HEK293 (cell line): ENCODE measurements at regions not wholly inside any gene's neighbourhood (a gene's known extent, or its start where the extent isn't known, plus 50 kb on each side); places are given as distances from the start of the nearest gene placed in this dataset.
A peak's percentile ranks its signal among the peaks of the same experiment; 100 is the strongest.

ENCODE experiments used
- CTCF ChIA-PET: fragments of 350-600 bp; formaldehyde crosslinking; extraction: SDS; loops from one replicate; lab custom pipeline; 2021; ENCODE audit warnings: antibody characterized with exemption; lab: Yijun Ruan, JAX
- POLR2A ChIA-PET: fragments of 300-600 bp; formaldehyde crosslinking; extraction: SDS; loops from one replicate; lab custom pipeline; 2020; ENCODE audit warnings: antibody characterized with exemption, inconsistent platforms; lab: Yijun Ruan, JAX
- H3K27ac ChIP-seq: fragments of 200-500 bp; sonication (Bioruptor generic); 2 replicates; pipeline ENCODE4 v1.5.1; 2014; ENCODE audit warnings: low read depth, low read length, control low read depth, inconsistent platforms; ENCODE audit errors: extremely low read depth
- H3K36me3 ChIP-seq, 2 experiments: fragments of 200-500 bp in 1 of 2; sonication (Bioruptor generic) in 1 of 2; 1 replicate in 1 of 2; 2 replicates in 1 of 2; pipeline ENCODE4 v1.5.1; 2014 to 2017; ENCODE audit warnings: inconsistent platforms in 2 of 2, low read length in 2 of 2; ENCODE audit not compliant: control insufficient read depth in 2 of 2, insufficient read depth in 1 of 2
- H3K4me1 ChIP-seq: fragments of 200-500 bp; sonication (Bioruptor generic); 2 replicates; pipeline ENCODE4 v1.5.1; 2014; ENCODE audit warnings: mild to moderate bottlenecking, low read length, inconsistent platforms; ENCODE audit not compliant: control insufficient read depth, insufficient read depth
- H3K4me3 ChIP-seq: 2 replicates; pipeline ENCODE4 v1.5.1; 2011; ENCODE audit warnings: low read depth, mild to moderate bottlenecking, control low read depth, low read length, moderate library complexity
- H3K9me3 ChIP-seq: fragments of 200-500 bp; sonication (Bioruptor generic); 2 replicates; pipeline ENCODE4 v1.5.1; 2014; ENCODE audit warnings: low read depth, low read length, inconsistent platforms; ENCODE audit not compliant: control insufficient read depth, insufficient read depth
- GLIS2 ChIP-seq: fragments of 450-650 bp; formaldehyde crosslinking; IDR thresholded peaks from 2 replicates; pipeline ENCODE4 v1.5.1; 2016; ENCODE audit warnings: missing biosample characterization, missing genetic modification characterization
- KLF8 ChIP-seq: fragments of 450-650 bp; formaldehyde crosslinking; IDR thresholded peaks from 2 replicates; pipeline ENCODE4 v1.5.1; 2016; ENCODE audit warnings: missing biosample characterization, missing genetic modification characterization
- SP7 ChIP-seq: fragments of 450-650 bp; formaldehyde crosslinking; IDR thresholded peaks from 2 replicates; pipeline ENCODE4 v1.5.1; 2016; ENCODE audit warnings: missing biosample characterization, missing genetic modification characterization
- TSHZ1 ChIP-seq: fragments of 450-650 bp; formaldehyde crosslinking; IDR thresholded peaks from 2 replicates; pipeline ENCODE4 v1.5.1; 2016; ENCODE audit warnings: missing biosample characterization, missing genetic modification characterization, borderline replicate concordance
- YY2 ChIP-seq: fragments of 450-650 bp; formaldehyde crosslinking; IDR thresholded peaks from 2 replicates; pipeline ENCODE4 v1.5.1; 2016; ENCODE audit warnings: missing biosample characterization, missing genetic modification characterization
- ZBTB17 ChIP-seq: fragments of 450-650 bp; formaldehyde crosslinking; IDR thresholded peaks from 2 replicates; pipeline ENCODE4 v1.5.1; 2016; ENCODE audit warnings: missing biosample characterization, missing genetic modification characterization
- ZBTB7A ChIP-seq: fragments of 450-650 bp; formaldehyde crosslinking; IDR thresholded peaks from 2 replicates; pipeline ENCODE4 v1.5.1; 2016; ENCODE audit warnings: low read depth, missing biosample characterization, missing genetic modification characterization
- ZNF133 ChIP-seq: fragments of 450-650 bp; formaldehyde crosslinking; IDR thresholded peaks from 2 replicates; pipeline ENCODE4 v1.5.1; 2016; ENCODE audit warnings: missing biosample characterization, missing genetic modification characterization
- ZNF155 ChIP-seq: fragments of 450-650 bp; formaldehyde crosslinking; IDR thresholded peaks from 2 replicates; pipeline ENCODE4 v1.5.1; 2016; ENCODE audit warnings: missing biosample characterization, missing genetic modification characterization
- ZNF169 ChIP-seq: fragments of 450-650 bp; formaldehyde crosslinking; IDR thresholded peaks from 2 replicates; pipeline ENCODE4 v1.5.1; 2016; ENCODE audit warnings: missing biosample characterization, missing genetic modification characterization
- ZNF248 ChIP-seq: fragments of 450-650 bp; formaldehyde crosslinking; IDR thresholded peaks from 2 replicates; pipeline ENCODE4 v1.5.1; 2017; ENCODE audit warnings: missing biosample characterization, missing genetic modification characterization
- ZNF274 ChIP-seq, 2 experiments: fragments of 200-500 bp in 1 of 2; fragments of 450-650 bp in 1 of 2; sonication (Bioruptor generic) in 1 of 2; formaldehyde crosslinking in 1 of 2; IDR thresholded peaks; 2 replicates each; pipeline versions ENCODE4 v1.5.1 to v1.6.1; 2014 to 2016; ENCODE audit warnings: borderline replicate concordance in 1 of 2, inconsistent platforms in 1 of 2, low read length in 1 of 2, missing biosample characterization in 1 of 2, missing genetic modification characterization in 1 of 2
- ZNF488 ChIP-seq: fragments of 450-650 bp; formaldehyde crosslinking; IDR thresholded peaks from 2 replicates; pipeline ENCODE4 v1.5.1; 2016; ENCODE audit warnings: missing biosample characterization, missing genetic modification characterization
- ZNF571 ChIP-seq: fragments of 450-650 bp; formaldehyde crosslinking; IDR thresholded peaks from 2 replicates; pipeline ENCODE4 v1.5.0; 2017; ENCODE audit warnings: missing biosample characterization, missing genetic modification characterization
- ZSCAN23 ChIP-seq: fragments of 450-650 bp; formaldehyde crosslinking; IDR thresholded peaks from 2 replicates; pipeline ENCODE4 v1.5.1; 2016; ENCODE audit warnings: missing biosample characterization, missing genetic modification characterization
- TF ChIP-seq, protein P1 (sequence below): fragments of 450-650 bp; formaldehyde crosslinking; IDR thresholded peaks from 2 replicates; pipeline ENCODE4 v1.5.1; 2016; ENCODE audit warnings: missing biosample characterization, missing genetic modification characterization

GRCh38 chr5:124935065-124935464, 188.6 kb upstream of the ZNF608 start:
- Histone ChIP-seq H3K9me3 (no peaks in the 10 kb centered on the region), H3K36me3 (no peaks in the 10 kb centered on the region), H3K27ac (no peak overlapping the region), H3K4me1 (peaks cover 5% of the 10 kb centered on the region), H3K4me3 (no peak overlapping the region)
- TF ChIP-seq ZNF274 (IDR thresholded peaks at IDR 0.05; ENCODE audit: low read length) (no peak), ZNF274 (tag by site-specific recombination; IDR thresholded peaks at IDR 0.05; ENCODE audit: borderline replicate concordance) (no peak), ZBTB17 (peak; percentile 58)
- CTCF ChIA-PET, result no interaction called here
- POLR2A ChIA-PET, result no interaction called here

- Histone ChIP-seq H3K4me3 (no peak overlapping the region), H3K4me1 (peaks cover 5% of the 10 kb centered on the region), H3K27ac (no peak overlapping the region), H3K9me3 (peaks cover 3% of the 10 kb centered on the region; the same call in 1 of the 2 replicates), H3K36me3 (no peaks in the 10 kb centered on the region)
- ChIA-PET POLR2A (no interaction called here), CTCF (no interaction called here)
- TF ChIP-seq ZNF488 (tag by site-specific recombination) (no peak), GLIS2 (tag by site-specific recombination) (no peak), ZNF248 (tag by site-specific recombination) (no peak), SP7 (tag by site-specific recombination) (no peak), ZNF133 (tag by site-specific recombination) (no peak), KLF8 (tag by site-specific recombination) (no peak), ZBTB7A (tag by site-specific recombination) (no peak), ZNF571 (tag by site-specific recombination) (no peak), ZSCAN23 (no peak), ZNF155 (tag by site-specific recombination) (no peak), TSHZ1 (tag by site-specific recombination) (no peak), YY2 (tag by site-specific recombination) (no peak), ZNF169 (tag by site-specific recombination) (no peak)
- TF ChIP-seq, protein P1, sequence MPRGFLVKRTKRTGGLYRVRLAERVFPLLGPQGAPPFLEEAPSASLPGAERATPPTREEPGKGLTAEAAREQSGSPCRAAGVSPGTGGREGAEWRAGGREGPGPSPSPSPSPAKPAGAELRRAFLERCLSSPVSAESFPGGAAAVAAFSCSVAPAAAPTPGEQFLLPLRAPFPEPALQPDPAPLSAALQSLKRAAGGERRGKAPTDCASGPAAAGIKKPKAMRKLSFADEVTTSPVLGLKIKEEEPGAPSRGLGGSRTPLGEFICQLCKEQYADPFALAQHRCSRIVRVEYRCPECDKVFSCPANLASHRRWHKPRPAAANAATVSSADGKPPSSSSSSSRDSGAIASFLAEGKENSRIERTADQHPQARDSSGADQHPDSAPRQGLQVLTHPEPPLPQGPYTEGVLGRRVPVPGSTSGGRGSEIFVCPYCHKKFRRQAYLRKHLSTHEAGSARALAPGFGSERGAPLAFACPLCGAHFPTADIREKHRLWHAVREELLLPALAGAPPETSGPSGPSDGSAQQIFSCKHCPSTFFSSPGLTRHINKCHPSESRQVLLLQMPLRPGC (tag by site-specific recombination), result no peak
Measured at GRCh38 chr5:124936626-124936933, 190.1 kb upstream of the ZNF608 start.
